CD4-positive, alpha-beta T cell treated with Interleukin-15 for 1 hour (primary cell): ENCODE measurements at regions not wholly inside any gene's neighbourhood (a gene's known extent, or its start where the extent isn't known, plus 50 kb on each side); places are given as distances from the start of the nearest gene placed in this dataset.
"Not testable (repeated sequence)": the region's sequence is repeated elsewhere in the genome, so short reads cannot be mapped to it uniquely, and the experiment has no call there.

ENCODE experiments used
- DNase-seq: peaks from one replicate; pipeline ENCODE4 v3.0.0-alpha.2; 2020

DNA sequence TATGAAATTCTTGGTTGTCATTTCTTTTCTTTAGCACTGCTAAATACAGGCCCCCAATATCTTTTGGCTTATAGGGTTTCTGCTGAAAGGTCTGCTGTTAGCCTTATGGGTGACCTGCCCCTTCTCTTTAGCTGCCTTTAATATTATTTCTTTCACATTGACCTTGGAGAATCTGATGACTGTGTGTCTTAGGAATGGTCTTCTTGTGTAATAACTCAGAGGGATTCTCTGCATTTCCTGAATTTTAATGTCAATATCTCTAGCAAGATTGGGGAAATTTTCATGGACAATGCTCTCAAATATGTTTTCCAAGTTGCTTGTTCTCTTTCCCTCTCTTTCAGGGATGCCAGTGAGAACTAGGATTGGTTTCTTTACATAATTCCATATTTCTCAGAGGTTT, 292.4 kb downstream of the SLC7A11 start:
- no peak for DNase-seq

DNA sequence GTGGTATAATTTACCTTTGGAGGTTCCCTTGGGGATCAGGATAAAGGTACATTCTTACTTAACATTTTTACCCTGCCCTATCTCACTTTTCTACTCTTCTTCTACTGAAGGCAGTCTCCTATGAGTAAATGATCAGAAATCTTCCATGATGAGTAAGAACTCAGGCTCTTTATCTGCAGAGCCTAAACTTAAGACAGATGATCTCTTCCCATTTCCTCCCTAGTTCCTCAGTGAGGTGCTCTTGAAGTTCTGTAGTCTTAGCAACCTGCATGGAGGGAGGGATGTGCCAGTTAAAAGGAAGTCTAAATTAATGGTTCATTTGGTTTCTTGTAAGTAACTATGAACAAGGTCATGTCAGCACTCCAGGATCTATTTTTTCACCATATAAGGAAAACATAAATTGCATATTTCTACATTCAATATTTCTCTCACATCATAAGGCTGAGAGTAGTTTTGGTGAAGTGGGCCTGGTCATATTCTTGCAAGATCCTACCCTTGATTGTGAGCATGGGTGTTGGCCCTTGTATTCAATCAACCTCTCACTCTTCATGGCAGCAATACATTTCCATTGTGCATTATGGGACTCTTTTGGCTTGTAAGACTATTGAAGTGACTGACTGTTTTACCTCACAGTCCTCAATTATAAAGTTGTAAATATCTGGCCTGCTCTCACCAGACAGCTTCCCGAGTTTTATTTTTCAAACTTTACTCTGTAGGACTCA, 295.5 kb downstream of the SLC7A11 start:
- no peak for DNase-seq

DNA sequence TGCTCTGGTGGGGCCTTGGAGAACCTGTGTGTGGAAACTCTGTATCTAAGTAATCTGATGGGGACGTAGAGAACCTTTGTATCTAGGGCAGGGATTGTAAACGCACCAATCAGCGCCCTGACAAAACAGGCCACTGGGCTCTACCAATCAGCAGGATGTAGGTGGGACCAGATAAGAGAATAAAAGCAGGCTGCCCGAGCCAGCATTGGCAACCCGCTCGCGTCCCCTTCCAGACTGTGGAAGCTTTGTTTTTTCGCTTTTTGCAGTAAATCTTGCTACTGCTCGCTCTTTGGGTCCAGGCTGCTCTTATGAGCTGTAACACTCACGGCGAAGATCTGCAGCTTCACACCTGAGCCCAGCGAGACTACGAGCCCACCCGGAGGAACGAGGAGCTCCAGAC, 299.3 kb downstream of the SLC7A11 start:
- not testable (repeated sequence) for DNase-seq

DNA sequence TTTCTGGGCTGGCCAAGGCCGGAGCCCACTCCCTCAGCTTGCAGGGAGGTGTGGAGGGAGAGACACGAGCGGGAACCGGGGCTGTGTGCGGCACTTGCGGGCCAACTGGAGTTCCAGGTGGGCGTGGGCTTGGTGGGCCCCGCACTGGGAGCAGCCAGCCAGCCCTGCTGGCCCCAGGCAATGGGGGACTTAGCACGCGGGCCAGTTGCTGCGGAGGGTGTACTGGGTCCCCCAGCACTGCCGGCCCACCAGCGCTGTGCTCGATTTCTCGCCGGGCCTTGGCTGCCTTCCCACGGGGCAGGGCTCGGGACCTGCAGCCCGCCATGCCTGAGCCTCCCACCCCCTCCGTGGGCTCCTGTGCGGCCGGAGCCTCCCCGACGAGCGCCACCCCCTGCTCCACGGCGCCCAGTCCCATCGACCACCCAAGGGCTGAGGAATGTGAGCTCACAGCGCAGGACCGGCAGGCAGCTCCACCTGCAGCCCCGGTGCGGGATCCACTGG, 300.1 kb downstream of the SLC7A11 start:
- DNase-seq: not testable (repeated sequence)

DNA sequence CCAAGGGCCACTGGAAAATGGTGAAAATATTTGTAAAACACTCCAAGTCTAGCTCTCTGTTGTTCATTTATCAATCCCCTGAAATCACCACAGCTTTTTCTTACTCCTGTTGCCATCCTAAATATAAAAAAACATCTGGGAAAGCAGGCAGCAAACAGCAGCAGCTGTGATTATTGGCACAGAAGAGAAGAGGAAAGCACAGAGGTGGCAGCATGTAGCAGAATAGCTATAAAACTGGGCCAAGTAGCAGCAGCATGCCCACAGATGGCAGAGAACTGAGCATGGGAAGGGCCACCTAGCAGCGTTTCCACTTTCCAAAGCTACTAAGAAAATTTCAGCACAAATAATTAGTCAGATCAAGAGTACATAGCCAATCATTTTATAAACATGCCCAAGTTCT, 307.2 kb downstream of the SLC7A11 start:
- no peak for DNase-seq

DNA sequence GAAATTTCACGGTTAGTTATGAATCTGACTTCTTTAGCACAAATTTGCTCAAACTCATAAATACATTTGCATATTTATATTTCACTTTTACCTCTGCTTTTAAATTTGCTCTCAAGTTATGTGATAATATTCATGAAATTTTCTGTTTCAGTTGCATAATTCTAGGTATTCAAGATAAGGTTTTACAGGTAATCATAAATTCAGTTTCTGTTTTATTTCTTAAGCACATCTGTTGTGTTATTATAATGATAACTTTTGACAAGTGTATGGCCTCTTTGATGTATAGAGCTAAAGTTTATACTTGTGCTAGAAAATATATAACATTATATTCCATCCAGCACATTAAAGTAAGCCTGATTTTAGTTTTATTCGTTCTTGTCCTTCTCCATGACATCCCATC, 308.1 kb downstream of the SLC7A11 start:
- no peak for DNase-seq

DNA sequence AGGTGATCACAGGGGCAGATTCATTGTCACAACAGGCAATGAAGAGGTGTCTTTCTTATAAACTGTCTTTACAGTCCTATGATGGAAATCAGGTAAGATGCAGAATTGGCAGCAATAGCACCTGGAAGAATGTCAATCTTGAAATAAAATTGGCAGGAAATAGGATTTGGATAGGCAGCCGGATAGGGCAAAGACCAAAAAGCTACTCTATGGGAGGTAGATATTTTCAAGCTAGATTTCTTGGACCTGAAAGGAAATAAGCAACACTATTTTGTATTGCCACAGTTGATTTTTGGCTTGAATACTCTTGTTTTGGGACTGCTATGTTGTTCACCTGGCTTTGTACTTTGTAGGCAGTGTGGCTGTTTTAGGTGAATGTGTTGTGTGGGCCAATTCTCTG, 314.2 kb downstream of the SLC7A11 start:
- DNase-seq: no peak

DNA sequence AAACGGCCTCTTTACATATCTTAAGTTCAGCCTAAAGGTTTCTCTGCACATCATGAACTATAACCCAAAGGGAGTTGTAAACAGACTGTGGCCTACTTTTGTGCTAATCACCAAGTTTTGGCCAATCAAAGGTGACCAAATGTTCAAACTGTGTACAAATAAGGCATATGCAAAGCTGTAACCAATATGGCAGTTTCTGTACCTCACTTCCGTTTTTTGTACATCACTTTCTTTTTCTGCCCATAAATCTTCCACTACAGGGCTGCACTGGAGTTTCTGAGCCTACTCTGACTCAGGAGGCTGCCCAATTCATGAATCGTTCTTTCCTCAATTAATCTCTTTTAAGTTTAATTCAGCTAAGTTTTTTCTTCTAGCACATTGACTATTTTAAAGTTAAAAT, 318.7 kb downstream of the SLC7A11 start:
- no peak for DNase-seq

DNA sequence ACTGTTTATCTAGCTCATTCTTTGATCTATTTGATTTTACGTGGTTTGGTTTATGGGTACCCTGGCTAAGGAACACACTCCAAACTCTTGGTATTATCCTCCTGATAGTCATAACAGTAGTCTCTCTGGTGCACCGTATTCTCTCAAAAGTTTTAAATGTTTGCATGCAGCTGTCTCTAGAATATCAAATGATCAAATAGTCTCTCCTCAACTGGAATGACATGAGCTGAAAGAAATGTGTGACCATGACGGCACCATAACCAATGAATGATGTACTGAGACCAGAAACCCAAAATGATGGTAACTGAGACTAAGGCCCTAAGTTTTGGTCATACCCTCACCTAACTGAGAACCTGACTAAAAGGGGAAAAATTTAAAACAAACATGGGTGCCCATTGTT, 319.4 kb downstream of the SLC7A11 start:
- no peak for DNase-seq

DNA sequence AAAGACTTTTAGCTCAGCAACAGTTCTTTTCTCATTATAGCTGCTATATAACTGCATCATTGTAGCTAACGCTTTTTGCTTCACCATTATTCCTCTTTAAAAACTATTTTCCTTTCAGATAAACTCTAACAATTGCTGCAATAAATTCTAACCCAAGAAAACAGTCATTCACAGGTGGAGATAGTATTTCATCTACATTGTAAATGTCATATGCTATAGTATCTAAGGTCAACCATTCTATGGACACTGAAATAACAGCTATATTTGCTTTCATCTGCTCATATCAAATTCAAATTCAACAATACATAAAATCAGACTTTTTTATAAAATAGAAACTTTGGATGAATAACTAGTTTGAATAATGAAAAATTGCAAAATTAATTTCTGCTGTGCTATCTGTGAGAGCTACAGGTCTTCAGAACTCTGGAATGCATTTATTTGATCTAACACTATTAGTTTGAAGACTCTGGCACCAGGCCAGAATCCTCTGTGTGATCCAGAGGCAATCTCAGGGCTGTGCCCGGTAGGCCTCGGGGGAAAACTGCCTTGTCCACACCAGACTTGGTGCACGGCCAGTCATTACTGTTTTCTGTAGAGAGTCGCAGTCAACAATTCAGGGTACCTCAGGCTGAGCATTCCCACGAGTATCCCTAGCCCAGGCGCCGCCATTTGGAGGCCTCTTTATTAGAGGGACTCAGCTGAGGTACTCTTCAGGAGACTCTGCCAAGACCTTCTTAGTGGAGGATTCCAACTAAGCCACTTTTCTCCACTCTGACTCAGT, 332.4 kb downstream of the SLC7A11 start:
- DNase-seq: no peak

DNA sequence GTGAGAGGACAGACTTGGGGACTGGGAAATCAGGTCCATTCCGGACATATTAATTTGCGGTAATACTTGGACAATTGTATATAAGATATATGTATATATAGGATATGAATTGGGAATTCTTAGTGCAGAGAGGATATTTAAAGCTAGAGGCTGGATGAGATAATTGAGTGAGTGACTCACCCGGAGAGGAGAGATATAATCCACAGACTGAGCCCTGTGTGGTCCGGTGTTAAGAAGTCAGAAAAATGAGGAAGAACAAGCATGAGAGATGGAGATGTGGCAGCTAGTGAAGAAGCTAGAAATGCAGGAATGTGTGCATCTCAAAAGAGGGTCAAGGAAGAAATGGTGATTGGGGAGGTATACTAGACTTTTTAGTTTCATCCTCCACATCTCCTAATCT, 336.2 kb downstream of the SLC7A11 start:
- no peak for DNase-seq

DNA sequence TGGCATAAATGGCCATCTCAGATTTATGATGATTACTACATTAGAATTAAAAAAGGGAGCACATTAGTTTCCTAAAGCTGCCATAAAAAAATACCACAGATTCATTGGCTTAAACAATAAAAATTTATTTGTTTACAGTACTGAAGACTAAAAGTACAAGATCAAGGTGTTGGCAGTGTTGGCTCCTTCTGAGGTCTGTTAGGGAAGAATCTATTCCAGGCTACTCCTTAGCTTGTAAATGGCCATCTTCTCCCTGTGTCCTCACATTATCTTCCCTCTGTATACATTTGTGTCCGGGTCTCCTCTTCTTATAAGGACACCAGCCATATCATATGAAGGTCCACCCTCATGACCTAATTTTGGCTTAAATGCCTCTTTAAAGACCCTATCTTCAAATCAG, 341.0 kb downstream of the SLC7A11 start:
- no peak for DNase-seq

DNA sequence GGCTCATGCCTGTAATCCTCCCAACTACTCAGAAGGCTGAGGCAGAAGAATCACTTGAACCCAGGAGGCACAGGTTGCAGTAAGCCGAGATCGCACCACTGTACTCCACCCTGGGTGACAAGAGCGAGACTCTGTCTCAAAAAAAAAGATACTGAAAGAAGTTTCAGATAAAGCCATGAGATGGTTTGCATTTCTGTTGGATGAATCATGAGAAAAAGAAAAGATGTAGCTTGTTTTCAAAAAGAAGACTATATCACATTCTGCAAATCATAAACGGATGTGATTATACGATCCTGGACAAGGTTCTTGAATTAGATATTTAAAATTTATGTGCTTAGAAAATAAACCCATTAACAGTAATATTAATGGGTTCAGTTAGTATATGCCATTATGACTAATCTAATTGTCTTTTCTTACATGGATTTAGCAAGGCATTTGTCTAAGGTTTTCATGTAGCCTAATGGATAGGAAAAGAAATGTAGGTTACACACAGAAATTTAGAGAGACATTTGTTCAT, 345.9 kb downstream of the SLC7A11 start:
- DNase-seq: no peak

DNA sequence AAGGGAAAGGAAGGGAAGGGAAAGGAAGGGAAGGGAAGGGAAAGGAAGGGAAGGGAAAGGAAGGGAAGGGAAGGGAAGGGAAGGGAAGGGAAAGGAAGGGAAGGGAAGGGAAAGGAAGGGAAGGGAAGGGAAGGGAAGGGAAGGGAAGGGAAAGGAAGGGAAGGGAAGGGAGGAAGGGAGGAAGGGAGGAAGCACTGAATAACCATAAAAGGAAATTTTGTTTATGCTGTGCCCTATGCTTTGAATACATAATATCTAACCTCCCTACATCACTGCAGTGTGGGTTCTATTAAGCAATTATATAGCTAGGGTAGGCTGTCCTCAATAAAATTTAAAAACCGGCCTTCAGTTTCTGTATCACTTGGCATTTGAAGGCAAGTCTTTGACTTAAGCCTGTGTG, 346.6 kb downstream of the SLC7A11 start:
- DNase-seq: not testable (repeated sequence)

DNA sequence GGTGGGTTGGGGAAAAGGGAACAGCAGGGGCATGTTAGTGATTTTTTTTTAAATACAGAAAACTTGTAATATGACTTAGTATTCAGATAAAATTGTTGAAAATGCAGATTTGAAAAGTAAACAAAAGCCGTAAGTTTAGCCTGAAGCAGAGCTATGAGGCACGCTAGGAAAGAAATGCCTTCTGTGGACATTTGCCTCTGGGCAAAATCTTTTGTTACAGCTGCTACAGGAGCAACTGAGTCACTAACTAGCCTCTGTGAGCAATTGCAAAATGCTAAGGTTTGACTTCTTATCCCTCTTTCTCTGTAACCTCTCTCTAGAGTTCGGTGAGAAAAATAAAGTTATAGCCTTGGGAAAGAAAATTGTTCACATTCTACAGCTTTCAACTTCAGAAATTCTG, 350.0 kb downstream of the SLC7A11 start:
- no peak for DNase-seq

DNA sequence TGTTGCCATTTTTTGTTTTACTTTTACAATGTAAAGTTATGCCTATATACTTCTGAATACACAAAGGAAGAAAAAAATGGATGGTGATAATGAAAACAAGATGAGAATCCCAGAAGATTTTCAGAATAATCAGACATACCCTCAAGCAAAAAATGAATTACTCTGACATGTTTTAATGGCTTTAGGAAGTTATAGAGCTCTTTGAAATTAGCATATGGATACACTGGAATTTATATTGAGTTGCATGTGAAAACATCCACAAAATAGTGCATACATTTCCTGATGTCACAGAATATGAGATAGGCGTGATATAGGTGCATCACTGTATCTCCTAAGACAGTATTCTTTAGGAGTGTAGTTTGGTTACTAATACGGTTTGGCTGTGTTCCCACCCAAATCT, 351.3 kb downstream of the SLC7A11 start:
- no peak for DNase-seq

DNA sequence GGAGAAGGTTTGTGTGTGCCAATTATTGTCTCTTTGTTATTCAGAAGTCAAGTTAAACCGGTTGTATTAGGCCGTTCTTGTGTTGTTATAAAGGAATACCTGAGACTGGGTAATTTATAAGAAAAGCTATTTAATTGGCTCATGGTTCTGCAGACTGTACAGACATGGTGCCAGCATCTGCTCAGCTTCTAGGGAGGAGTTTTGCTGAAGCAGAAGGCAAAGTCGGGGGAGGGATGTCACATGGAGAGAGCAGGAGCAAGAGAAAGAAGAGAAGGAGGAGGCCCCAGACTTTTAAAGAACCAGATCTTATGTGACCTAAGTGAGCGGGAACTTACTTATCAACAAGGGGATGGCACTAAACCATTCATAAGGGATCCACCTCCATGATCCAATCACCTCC, 349.3 kb upstream of the PCDH18 start:
- DNase-seq: no peak

DNA sequence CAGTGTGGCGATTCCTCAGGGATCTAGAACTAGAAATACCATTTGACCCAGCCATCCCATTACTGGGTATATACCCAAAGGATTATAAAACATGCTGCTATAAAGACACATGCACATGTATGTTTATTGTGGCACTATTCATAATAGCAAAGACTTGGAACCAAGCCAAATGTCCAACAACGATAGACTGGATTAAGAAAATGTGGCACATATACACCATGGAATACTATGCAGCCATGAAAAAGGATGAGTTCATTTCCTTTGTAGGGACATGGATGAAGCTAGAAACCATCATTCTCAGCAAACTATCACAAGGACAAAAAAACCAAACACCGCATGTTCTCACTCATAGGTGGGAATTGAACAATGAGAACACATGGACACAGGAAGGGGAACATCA, 335.8 kb upstream of the PCDH18 start:
- not testable (repeated sequence) for DNase-seq

DNA sequence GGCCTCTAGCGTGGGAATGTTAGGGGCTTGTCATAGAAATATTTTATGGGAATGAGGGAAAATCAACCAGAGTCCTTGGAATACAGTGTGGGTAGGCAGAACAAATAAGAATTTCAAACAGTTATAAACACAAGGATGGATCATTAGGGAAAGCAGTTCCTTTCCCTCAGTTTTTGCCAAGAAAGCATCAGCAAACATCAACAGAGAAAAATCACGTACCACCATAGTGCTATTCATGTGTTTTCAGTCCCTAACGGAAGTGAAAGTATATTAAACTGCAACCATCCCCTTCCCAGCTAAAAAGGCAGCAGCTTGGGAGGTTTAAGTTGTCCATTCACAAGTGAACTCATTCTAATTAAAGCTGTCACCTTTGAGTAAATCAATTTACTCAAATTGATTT, 334.4 kb upstream of the PCDH18 start:
- DNase-seq: no peak

DNA sequence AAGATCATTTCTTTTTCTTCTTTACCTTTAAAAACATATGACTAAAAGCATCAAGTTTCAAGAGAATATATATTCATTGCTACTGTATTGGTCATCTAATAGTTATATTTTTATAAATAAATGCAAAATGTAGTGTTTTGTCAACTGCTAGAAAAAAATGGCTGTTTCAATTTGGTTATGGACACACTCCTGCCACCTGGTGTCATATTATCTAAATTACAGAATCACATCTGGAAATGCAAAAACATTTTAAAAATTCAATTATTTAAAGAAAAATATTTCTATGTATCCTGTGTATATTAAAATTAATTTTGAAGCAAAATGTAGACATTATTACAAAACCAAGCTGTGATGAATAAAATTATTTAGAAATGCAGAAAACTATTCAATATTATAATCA, 329.4 kb upstream of the PCDH18 start:
- DNase-seq: no peak

DNA sequence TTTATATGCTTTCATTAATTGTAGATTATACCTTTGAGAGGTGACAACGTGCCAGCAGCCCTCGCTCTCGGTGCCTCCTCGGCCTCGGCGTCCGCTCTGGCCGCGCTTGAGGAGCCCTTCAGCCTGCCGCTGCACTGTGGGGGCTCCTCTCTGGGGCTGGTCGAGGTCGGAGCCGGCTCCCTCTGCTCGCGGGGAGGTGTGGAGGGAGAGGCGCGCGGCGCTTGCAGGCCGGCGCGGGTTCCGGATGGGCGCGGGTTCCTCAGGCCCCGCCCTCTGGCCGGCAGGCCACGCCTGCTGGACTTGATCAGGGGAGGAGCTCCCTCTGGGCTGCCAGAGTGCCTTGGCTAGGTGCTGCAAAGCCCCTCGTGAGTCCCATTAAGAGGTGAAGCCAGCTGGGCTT, 321.1 kb upstream of the PCDH18 start:
- DNase-seq: no peak

DNA sequence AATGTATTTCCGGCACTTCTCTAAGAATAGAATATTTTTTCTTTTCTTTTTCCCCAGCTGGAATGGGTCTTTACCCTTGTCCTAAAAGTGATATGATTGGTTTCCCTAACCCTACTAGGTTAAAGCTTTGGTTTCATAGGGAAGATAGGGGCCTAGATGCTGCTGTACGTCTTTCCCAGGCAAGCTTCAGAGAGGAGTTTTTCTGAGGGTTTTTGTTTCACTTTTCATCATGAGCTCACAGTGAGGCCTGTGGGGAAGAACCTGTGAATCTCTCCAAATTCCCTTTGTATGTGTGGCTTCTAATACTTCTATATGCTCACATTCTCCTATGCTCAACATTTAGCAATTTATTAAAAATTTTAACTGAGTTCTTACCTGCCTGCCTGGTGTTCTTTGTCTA, 320.0 kb upstream of the PCDH18 start:
- DNase-seq: no peak

DNA sequence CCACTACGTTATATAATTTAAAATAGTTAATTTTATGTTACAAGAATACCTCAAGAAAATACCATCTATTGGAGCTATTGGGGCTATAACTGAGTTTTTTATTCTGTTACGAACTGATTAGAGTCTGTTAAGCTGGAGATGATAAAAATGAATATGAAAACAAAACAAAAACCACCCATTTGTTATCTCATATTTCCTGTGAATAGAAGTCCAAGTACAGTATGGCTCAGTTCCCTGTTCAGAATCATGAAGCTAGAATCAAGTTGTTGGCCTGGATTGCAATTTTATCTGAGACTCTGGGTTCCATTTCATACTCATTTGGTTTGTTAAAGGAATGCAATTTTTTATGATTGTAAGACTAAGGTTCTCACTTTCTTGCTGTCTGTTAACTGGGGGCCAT, 319.1 kb upstream of the PCDH18 start:
- DNase-seq: no peak

DNA sequence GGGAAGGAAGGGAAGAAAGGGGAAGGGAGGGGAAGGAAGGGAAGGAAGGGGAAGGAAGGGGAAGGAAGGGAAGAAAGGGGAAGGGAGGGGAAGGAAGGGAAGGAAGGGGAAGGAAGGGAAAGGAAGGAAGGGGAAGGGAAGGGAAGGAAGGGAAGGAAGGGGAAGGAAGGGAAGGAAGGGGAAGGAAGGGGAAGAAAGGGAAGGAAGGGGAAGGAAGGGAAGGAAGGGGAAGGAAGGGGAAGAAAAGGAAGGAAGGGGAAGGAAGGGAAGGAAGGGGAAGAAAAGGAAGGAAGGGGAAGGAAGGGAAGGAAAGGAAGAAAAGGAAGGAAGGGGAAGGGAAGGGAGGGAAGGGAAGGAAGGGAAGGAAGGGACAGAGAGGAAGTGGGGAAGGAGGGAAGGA, 295.7 kb upstream of the PCDH18 start:
- not testable (repeated sequence) for DNase-seq
